ENCODE measurements at regions not wholly inside any gene's neighbourhood (a gene's known extent, or its start where the extent isn't known, plus 50 kb on each side); places are given as distances from the start of the nearest gene placed in this dataset.

DNA sequence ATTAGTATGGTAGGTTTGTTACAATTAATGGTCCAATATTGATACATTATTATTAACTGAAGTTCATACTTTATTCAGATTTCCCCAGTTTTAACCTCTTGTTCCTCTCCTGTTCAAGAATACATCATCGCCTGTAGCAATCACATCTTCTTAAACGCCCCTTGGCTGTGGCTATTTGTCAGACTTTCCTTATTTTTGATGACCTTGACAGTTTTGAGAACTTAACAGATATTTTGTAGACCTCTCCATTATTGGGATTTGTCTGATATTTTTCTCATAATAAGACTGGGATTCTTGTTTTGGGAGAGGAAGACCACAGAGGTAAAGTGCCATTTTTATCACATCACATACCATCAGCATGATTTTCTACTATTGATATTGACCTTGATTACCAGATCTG lies 112.3 kb upstream of the MARCHF11 start:
- TF ChIP-seq, protein P1, sequence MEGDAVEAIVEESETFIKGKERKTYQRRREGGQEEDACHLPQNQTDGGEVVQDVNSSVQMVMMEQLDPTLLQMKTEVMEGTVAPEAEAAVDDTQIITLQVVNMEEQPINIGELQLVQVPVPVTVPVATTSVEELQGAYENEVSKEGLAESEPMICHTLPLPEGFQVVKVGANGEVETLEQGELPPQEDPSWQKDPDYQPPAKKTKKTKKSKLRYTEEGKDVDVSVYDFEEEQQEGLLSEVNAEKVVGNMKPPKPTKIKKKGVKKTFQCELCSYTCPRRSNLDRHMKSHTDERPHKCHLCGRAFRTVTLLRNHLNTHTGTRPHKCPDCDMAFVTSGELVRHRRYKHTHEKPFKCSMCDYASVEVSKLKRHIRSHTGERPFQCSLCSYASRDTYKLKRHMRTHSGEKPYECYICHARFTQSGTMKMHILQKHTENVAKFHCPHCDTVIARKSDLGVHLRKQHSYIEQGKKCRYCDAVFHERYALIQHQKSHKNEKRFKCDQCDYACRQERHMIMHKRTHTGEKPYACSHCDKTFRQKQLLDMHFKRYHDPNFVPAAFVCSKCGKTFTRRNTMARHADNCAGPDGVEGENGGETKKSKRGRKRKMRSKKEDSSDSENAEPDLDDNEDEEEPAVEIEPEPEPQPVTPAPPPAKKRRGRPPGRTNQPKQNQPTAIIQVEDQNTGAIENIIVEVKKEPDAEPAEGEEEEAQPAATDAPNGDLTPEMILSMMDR (IDR thresholded peaks at IDR 0.05; ENCODE audit: control extremely low read depth in 1 of 3, insufficient read depth in 1 of 3, low read depth in 1 of 3, low read length in 3 of 3): no peak
- no peak for TF ChIP-seq CBX5 (IDR thresholded peaks at IDR 0.05; ENCODE audit: low read depth, low read length)
- TF ChIP-seq SP2 (IDR thresholded peaks at IDR 0.05; ENCODE audit: low read length): no peak
- no peak for TF ChIP-seq NRF1 (IDR thresholded peaks at IDR 0.05; ENCODE audit: low read depth, low read length)
- no peak for TF ChIP-seq EP300 (IDR thresholded peaks at IDR 0.05; ENCODE audit: borderline replicate concordance in 1 of 2, low read depth in 2 of 2, low read length in 2 of 2)
